Epithelial cell of proximal tubule (primary cell): ENCODE measurements at regions not wholly inside any gene's neighbourhood (a gene's known extent, or its start where the extent isn't known, plus 50 kb on each side); places are given as distances from the start of the nearest gene placed in this dataset.

Experiments
- DNase-seq: peaks from one replicate; pipeline ENCODE4 v3.0.0-alpha.2; 2011; ENCODE audit warnings: low read depth
- H3K4me3 ChIP-seq: 2 replicates; pipeline ENCODE4 v1.5.1; 2011; ENCODE audit warnings: low read depth, mild to moderate bottlenecking, low read length
- TF ChIP-seq, protein P1 (sequence below): conservative IDR thresholded peaks from 2 replicates; pipeline ENCODE4 v1.5.1; 2012; ENCODE audit warnings: low read depth, mild to moderate bottlenecking, low read length

DNA sequence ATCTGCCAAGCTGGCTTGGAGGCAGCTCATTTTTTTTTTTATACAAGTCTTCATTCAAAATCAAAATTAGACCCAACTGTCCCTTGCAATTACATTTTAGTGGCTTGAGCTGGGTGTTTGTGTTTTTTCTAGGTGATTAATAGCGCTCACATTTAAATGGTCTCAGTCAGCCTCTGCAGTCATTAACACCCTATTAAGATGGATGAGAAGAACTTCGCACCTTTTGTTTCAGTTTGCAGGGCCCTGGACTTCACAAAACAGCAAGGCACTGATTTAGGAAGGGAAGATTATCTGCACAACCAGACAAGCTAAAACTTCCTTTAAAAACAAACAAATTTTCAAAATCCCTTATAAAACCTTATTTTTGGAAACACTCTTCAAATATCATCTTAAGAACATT lies 374.8 kb downstream of the EFNA5 start:
- no peak for DNase-seq
- TF ChIP-seq, protein P1, sequence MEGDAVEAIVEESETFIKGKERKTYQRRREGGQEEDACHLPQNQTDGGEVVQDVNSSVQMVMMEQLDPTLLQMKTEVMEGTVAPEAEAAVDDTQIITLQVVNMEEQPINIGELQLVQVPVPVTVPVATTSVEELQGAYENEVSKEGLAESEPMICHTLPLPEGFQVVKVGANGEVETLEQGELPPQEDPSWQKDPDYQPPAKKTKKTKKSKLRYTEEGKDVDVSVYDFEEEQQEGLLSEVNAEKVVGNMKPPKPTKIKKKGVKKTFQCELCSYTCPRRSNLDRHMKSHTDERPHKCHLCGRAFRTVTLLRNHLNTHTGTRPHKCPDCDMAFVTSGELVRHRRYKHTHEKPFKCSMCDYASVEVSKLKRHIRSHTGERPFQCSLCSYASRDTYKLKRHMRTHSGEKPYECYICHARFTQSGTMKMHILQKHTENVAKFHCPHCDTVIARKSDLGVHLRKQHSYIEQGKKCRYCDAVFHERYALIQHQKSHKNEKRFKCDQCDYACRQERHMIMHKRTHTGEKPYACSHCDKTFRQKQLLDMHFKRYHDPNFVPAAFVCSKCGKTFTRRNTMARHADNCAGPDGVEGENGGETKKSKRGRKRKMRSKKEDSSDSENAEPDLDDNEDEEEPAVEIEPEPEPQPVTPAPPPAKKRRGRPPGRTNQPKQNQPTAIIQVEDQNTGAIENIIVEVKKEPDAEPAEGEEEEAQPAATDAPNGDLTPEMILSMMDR = no peak
- no peak overlapping the region for H3K4me3 ChIP-seq

DNA sequence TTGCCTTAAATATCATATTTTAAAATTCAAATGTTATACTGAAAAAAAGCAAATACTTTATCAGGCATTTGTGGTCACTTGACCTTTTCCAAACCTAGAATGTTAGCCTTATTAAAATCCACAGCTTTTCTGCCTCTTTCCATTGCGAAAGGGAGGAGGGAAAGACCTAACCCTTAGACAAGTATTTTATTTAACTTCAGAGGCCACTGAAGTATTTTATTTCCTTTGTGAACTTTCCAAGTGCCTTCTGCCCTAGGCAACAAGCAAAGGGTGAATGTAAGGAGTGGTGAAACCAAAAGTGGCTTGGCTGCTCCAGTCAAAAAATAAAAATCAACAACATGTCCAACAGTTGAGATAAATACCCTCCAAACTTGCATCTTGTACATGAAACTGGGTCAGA lies 376.1 kb downstream of the EFNA5 start:
- no peak for DNase-seq
- no peak overlapping the region for H3K4me3 ChIP-seq
- TF ChIP-seq, protein P1 = no peak

DNA sequence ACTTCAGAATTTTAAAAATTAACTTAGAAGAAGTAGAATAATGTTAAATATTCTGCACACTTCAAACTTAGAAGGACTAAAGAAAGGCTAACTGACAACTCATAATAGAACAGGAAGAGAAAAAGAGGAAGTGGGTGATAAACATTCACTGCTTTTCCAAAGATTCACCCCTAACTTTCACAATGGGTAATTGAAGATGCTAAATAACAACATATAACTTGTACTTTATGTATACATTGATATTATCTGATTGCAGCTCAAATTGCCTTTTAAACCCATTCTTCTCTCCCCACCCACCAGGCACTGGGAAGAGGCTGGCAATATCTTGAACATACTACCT lies 376.6 kb downstream of the EFNA5 start:
- DNase-seq = no peak
- no peak overlapping the region for H3K4me3 ChIP-seq
- TF ChIP-seq, protein P1 = no peak

DNA sequence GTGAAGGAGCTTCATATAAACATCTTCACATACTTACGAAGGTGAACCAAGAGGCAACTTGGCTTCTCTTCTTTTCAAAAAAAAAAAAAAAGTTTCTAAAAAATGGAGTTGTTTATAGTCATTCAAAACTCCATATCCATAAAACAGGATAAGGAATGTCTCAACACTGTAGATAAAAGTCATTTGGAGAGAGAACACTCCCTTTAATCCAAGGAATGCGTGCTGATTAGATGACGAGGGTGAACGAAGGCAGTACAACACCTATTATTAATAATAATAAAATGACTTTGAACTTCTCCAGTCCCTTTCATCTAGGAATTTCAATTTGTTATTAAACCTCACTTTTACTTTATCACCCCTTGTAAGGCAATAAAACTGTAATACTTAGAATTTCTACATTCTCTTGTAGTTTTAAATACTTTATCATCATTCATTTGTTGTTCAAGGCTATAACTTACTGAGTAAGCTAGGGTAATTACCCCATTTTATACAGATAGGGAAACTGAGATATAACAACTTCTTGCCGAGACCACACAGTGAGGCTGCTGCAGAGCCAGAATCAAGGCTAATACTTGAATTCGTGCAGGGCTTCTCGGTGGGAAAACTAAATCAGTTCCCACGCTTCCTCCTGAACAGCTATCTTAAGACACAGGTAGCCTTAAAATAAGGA lies 377.1 kb downstream of the EFNA5 start:
- H3K4me3 ChIP-seq = no peak overlapping the region
- DNase-seq = no peak
- TF ChIP-seq, protein P1 = no peak

DNA sequence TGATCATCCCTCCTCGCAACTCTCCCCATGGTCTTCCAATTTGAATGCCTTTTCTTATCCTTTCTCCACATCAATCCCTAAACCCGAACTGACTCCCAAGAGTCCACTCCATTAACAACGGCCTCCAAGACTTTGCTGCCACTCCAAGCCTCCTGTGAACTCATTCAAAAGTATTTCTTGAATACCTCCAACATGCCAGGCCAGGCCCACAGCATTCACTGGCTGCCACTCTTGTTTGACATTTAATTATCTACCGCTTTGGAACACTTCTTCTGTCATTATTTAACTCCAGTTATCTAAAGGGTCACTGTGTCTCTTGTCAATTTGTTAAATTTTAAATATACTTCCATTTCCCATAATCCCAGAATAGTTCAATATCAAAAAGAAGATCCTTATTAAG lies 378.9 kb downstream of the EFNA5 start:
- H3K4me3 ChIP-seq = no peak overlapping the region
- TF ChIP-seq, protein P1 = no peak
- DNase-seq = no peak

DNA sequence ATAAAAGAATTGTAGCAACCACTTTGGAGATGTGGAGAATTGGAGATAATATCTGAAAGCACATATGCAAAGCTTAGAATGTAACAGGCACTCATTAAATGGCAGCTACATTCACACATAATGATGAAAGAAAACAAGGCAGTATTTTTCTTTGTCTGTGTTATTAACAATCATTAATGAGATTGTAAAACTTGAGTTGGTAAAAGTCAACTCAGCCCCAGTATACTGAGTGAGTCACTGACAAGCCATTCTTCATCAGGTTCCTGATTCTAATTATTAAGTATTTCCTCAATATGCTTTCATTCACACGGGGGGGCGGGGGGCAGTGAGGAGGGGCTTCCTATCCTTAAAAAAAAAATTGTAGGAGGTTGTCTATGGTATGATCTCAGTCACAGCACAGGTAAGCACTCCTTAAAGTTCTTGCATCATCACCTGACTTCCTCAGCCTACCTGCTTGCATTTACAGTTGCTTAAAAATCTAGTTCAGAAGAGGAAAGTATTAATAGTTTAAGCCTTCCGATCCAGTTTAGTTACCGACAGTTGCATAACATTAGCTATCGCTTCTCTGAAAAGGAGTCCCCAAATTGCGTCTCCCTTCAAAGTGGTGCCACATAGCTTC lies 379.8 kb downstream of the EFNA5 start:
- DNase-seq = no peak
- TF ChIP-seq, protein P1 = no peak
- no peak overlapping the region for H3K4me3 ChIP-seq
